GM21515 (cell line): ENCODE measurements at regions not wholly inside any gene's neighbourhood (a gene's known extent, or its start where the extent isn't known, plus 50 kb on each side); places are given as distances from the start of the nearest gene placed in this dataset.

Experiments used
- ATAC-seq: cut with Tn5 transposase; IDR thresholded peaks from one replicate; pipeline ENCODE4 v1.9.1; 2021; ENCODE audit not compliant: unreplicated experiment

DNA sequence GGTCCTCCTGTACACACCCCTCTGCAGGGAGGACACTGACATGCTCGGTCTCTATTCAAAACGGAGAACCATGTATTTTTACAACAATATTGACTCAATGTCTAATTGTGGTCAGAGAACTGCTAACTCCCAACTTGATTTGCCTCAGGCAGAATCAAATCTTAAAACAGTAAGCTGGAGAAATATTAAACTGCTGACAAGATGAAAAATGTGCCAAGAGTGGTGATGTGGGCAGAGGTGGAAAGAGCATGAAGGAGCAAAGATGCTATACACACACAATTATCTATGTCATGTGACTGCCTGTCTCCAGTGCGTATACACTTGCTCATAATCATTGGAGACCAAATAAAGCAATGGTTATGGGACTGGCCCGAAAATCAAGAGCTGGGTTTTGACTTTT is 556.1 kb upstream of the ZNF608 start:
- no peak for ATAC-seq

GRCh38 chr5:125306741-125307140 is 560.3 kb upstream of the ZNF608 start:
- no peak for ATAC-seq

DNA sequence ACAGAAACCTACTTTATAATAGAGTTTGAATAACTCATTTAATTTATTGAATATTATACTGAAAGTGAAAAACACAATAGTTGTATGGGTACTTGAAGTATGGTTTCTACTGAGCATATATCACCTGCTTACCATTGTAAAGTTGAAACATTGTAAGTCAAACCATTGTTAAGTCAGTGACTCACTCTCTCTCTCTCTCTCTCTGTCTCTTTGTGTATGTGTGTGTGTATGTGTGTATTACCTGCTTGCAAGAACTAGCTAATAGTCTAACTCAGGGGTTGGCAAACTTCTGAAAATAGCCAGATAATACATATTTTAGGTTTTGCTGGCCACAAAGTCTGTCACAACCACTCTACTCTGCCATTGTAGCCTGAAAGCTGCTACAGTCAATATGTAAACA is 564.3 kb upstream of the ZNF608 start:
- ATAC-seq, result no peak

DNA sequence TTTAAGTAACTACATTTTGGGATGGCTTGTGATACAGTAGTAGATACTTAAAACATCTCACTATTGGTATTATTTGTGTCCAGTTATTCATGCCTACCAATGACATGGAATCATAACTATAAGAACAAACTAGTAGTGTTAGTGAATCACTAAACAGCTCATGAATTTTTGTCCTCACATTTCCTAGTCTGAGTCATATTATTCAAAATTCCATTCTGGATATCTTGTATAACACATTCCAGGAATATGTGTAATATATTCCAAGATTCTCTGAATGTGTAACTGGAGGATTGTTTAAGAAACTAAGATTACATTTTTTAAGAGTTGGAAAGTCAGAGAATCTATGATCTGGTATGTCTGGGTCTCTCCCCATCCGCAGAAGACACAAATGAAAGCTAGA is 565.3 kb upstream of the ZNF608 start:
- ATAC-seq, result no peak

GRCh38 chr5:125313555-125313954 is 567.1 kb upstream of the ZNF608 start:
- no peak for ATAC-seq

- no peak for ATAC-seq
These were observed 568.9 kb upstream of the ZNF608 start for GRCh38 chr5:125315306-125315705.

DNA sequence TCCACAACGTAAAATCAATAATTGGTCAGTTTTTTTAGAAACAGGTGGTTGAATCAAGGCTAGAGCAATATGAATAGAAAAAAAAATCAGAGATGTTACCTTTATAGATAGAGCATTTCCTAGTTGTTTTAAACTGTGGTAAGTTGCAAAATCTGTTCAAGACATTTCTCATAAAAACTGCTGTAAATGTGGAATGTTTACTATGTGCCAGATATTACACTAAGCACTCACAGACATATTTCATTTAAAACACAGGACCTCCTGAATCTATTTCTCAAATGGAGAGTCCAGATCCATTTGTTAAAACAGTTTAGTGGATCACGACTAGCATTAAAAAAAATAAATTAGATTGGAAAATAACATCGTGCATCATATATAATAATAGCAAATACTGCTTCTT is 570.0 kb upstream of the ZNF608 start:
- ATAC-seq, result no peak

DNA sequence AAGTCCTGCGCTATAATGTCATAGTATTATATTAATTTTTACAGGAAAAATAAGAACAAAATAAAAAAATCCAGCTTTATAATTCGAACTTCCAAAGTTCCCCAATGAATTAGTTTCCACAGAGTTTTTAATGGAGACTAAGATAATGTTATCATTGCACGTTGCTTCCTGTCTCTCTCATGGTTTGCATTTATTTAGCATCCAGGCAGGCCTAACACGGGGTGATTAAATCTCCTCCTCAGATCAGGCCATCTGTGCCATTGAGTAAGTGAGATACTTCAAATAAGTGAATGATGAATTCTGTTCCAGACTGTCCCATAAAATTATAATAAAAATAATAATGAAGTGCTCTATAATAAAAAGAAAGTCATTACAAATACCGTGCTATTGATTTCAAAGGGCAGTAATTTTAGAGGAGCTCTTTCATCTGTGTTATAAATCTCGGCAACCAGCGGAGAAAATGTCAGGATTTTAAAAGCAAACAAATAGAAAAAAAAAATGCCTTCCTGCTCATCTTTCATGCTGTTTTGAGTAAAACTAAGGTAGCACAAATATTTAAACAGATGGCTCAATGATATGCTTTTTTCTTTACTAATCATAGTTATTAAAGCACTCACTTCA is 570.6 kb upstream of the ZNF608 start:
- ATAC-seq, result no peak

- no peak for ATAC-seq
These were observed 571.1 kb upstream of the ZNF608 start for GRCh38 chr5:125317536-125317995.

DNA sequence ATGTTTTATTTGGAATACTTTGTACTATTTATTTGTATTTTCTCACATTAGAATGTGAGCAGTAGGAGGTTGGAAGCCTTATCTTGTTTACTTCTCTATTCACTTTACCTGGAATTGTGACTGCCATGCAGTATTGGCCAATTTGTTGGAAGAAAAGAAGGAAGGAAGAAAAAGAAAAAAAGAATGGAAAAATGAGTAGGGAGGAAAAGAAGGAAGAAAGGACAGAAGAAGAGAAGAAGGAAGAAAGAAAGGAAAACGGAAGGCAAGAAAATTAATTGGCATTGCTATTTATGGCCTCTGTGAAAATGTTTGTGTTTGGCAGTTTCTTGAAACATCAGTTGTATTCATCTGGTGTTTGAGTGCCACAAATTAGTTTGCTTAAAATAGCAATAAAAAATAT is 575.2 kb upstream of the ZNF608 start:
- no peak for ATAC-seq

GRCh38 chr5:125323613-125324012 is 577.2 kb upstream of the ZNF608 start:
- ATAC-seq, result no peak

GRCh38 chr5:125325488-125326149 is 579.2 kb upstream of the ZNF608 start:
- ATAC-seq, result no peak

DNA sequence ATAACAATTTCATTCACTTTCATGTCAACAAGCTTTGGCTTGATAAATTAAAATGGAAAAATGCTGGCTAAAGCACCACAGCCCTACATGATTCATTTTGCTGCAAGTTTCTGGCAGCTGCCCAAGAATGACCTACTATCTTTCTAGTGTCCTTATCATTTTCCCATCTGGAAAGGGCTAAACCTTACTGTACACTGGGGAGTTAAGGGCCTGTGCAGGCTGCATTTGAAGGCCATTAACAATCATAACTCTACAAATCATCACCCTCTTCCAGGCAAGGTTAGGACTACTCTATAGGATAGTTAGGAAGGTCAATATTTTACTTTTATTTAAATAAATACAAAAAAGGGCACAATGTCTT is 579.7 kb upstream of the ZNF608 start:
- ATAC-seq, result no peak

- ATAC-seq, result no peak
These were observed 581.2 kb upstream of the ZNF608 start for GRCh38 chr5:125327676-125328075.

DNA sequence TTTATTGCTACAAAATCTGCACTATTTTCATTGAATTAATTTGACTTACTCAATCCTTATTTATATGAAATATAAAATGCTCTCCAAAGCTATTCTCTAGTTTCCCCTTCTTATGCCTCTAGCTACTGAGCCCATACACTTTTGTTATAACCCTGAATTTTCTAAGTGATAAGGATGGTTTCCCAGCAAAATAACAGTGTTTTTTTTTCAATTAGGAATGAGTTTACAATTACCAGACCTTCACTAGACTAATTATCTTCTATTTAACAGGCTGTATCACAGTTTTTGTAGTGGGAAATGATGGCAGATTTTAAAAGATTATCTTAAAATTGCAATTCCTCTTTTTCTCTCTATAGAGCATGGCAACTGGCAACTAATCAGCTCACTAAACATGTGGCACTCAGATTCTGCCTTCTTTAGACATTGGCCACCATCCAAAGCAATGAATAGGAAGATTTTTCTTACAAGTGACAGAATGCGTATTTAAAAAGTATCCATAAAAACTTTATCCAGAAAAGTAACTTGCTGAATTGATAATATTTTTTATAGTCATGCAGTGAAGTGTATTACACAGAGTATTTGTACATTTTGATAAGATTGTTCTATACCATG is 585.7 kb upstream of the ZNF608 start:
- no peak for ATAC-seq

GRCh38 chr5:125333416-125333815 is 587.0 kb upstream of the ZNF608 start:
- no peak for ATAC-seq

DNA sequence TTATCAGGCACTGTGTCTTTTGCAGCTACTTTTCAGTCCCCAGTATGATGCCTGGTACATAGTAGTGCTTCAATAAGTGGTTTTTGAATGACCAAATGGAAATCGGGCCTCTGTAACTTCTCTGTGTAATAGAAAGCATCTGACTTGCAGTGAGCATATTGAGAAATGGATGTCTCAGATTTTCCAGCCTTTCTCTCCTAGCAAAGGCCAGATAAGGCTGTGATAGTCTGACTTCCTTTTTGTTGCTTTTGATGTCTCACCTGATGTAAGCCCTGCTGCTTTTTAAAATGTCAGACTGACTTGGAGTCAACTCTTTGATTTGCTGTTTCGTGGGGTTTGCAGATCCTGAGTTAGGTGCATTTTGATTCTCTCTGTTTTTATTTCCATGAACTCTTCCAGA is 590.0 kb upstream of the ZNF608 start:
- no peak for ATAC-seq

DNA sequence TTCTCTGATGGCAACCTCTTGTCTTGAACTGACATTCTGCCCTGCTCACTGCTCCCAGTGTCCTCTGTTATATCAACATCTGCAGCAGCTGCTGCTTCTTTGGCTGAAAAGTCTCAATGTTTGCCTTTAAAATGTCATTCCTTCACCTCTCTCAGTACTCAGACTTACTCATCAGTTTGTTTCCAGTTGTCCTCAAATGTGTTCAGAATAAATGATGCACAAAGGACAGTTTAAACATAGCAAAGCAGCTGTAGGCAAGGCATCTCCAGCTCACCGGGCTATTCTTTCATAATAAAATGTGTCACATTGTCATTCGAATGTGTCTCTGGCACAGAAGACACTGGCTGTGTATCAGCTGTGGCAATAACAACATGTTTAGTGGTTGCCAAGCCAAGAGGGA is 590.9 kb upstream of the ZNF608 start:
- no peak for ATAC-seq

- no peak for ATAC-seq
These were observed 592.2 kb upstream of the ZNF608 start for GRCh38 chr5:125338440-125339174.

GRCh38 chr5:125341436-125341835 is 595.0 kb upstream of the ZNF608 start:
- ATAC-seq, result no peak

DNA sequence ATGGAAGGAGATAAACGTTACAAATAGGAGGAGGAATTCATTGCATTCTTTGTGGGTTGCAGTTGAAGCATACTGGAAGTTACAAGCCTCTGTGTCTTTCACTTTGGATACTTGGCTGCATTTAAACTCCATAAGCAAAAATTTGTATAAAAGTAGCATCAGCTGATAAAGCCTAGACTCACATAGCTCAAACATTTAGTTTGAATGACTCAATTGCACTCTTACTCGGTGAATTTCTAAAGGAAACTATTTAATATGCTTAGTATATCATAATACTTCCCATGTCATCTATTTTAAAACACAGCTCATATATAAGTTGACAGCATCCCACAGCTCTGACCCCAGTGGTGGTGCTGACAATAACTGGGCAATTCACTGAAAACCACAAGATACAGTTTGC is 596.6 kb upstream of the ZNF608 start:
- no peak for ATAC-seq

DNA sequence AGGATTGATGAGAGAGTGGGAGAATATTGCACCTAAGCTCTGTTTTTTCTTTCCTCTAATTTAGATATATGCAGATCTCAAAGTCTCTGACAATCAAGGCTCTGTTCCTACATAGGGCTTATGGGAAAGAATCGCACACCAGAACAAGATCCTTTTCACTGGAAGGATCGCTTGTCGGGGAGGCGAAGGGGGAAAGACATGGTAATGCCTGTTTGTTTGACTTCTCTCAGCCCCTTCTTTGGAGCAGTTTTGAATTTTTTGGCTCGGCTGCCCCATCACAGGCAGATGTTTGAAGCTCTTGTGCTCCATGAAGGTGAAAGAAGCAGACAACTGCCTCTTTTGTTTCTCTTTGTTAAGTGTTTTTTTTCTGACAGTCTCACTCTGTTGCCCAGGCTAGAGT is 599.9 kb upstream of the ZNF608 start:
- ATAC-seq, result no peak
